OCI-LY7 (cell line): ENCODE measurements at regions not wholly inside any gene's neighbourhood (a gene's known extent, or its start where the extent isn't known, plus 50 kb on each side); places are given as distances from the start of the nearest gene placed in this dataset.

Experiments
- BruUV-seq: library from RNA; stranded (reverse); fragments of 400-500 nt; replicated peaks from 2 replicates; lab custom pipeline; 2021; lab: Mats Ljungman, UMichigan
- CTCF ChIA-PET: fragments of 300-600 bp; sonication (Branson Sonifier 250); formaldehyde crosslinking; loops from one replicate; lab custom pipeline; 2022; ENCODE audit warnings: antibody characterized with exemption; ENCODE audit not compliant: unreplicated experiment; lab: Charles Lee
- POLR2A ChIA-PET: fragments of 300-600 bp; sonication (Branson Sonifier 250); formaldehyde crosslinking; loops from one replicate; lab custom pipeline; 2022; ENCODE audit warnings: antibody characterized with exemption; lab: Charles Lee
- DNase-seq: peaks from one replicate; pipeline ENCODE4 v3.0.0-alpha.2; 2015; ENCODE audit warnings: low spot score
- H2AFZ ChIP-seq: fragments of 200-600 bp; sonication (generic), shearing (Covaris generic); 2 replicates; pipeline ENCODE4 v1.6.1; 2014; ENCODE audit warnings: mild to moderate bottlenecking, antibody characterized with exemption, low read length, moderate library complexity
- H3K27ac ChIP-seq: fragments of 200-600 bp; sonication (generic); 2 replicates; pipeline ENCODE4 v1.5.1; 2014; ENCODE audit warnings: mixed run types, low read depth, mild to moderate bottlenecking, moderate library complexity, low read length, inconsistent platforms; ENCODE audit not compliant: poor library complexity, severe bottlenecking
- H3K36me3 ChIP-seq: fragments of 200-600 bp; sonication (generic); 2 replicates; pipeline ENCODE4 v1.6.1; 2014; ENCODE audit warnings: mild to moderate bottlenecking, antibody characterized with exemption, low read length, moderate library complexity, mixed read lengths; ENCODE audit not compliant: insufficient read depth
- H3K4me1 ChIP-seq: fragments of 200-600 bp; sonication (generic); 2 replicates; pipeline ENCODE4 v1.5.1; 2014; ENCODE audit warnings: mild to moderate bottlenecking, low read length; ENCODE audit not compliant: insufficient read depth, poor library complexity, severe bottlenecking
- H3K4me2 ChIP-seq: fragments of 200-600 bp; sonication (generic); 2 replicates; pipeline ENCODE4 v1.6.1; 2014; ENCODE audit warnings: mild to moderate bottlenecking, low read length
- H3K4me3 ChIP-seq: fragments of 200-600 bp; sonication (generic); 2 replicates; pipeline ENCODE4 v1.5.1; 2014; ENCODE audit warnings: mild to moderate bottlenecking, low read depth, low read length; ENCODE audit not compliant: poor library complexity, severe bottlenecking
- H3K79me2 ChIP-seq: fragments of 200-600 bp; sonication (generic); 2 replicates; pipeline ENCODE4 v1.6.1; 2016; ENCODE audit warnings: low read depth, mild to moderate bottlenecking, low read length, moderate library complexity, mixed read lengths; ENCODE audit not compliant: insufficient read depth
- H3K9me2 ChIP-seq: fragments of 200-600 bp; sonication (generic); 2 replicates; pipeline ENCODE4 v1.6.1; 2016; ENCODE audit warnings: mild to moderate bottlenecking, low read length, mixed read lengths; ENCODE audit not compliant: insufficient read depth
- H3K9me3 ChIP-seq: fragments of 200-600 bp; sonication (generic); 2 replicates; pipeline ENCODE4 v1.6.1; 2014; ENCODE audit warnings: mild to moderate bottlenecking, mixed run types, low read length, mixed read lengths
- H4K20me1 ChIP-seq: fragments of 200-600 bp; sonication (generic); 2 replicates; pipeline ENCODE4 v1.6.1; 2014; ENCODE audit warnings: mild to moderate bottlenecking, antibody characterized with exemption, low read length, moderate library complexity, mixed read lengths; ENCODE audit not compliant: insufficient read depth
- EZH2phosphoT487 ChIP-seq: fragments of 200-600 bp; sonication (generic); IDR thresholded peaks from 2 replicates; pipeline ENCODE4 v1.6.1; 2018; ENCODE audit warnings: low read depth, borderline replicate concordance, mild to moderate bottlenecking, mixed run types, antibody characterized with exemption, low read length, moderate library complexity, mixed read lengths
- intact Hi-C: fragments of 100-400 bp; cut with micrococcal nuclease; formaldehyde crosslinking; loops from one replicate; pipeline ENCODE4 v1.10.0; 2022; ENCODE audit not compliant: unreplicated experiment
- TF ChIP-seq, protein P1 (sequence below): fragments of 200-600 bp; sonication (generic); conservative IDR thresholded peaks from 2 replicates; pipeline ENCODE4 v1.5.1; 2014; ENCODE audit warnings: mild to moderate bottlenecking, antibody characterized with exemption, low read length, moderate library complexity, mixed read lengths

DNA sequence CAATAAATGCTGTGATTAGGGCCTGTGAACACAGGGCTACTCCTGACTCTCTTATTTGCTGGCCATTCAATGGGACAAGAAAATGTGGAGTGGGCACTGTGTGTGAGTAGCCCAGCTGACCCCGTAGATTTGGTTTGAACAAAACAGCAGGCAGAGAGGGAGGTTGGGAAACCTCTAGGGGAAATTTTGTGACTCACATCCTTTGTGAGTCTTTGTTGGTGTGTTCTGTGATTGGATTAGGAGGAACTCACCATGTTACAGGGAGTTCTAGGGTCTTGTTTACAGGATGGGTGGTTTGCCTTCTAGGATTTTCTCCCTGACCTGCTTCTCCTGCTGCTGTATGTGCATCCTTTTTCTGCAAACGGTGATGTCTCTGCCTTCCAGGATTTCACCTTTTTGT is 128.3 kb upstream of the MKI67 start:
- H4K20me1 ChIP-seq, result no peaks in the 10 kb centered on the region
- ChIA-PET CTCF (no interaction called here), POLR2A (no interaction called here)
- H3K4me1 ChIP-seq, result no peaks in the 10 kb centered on the region
- no peaks in the 10 kb centered on the region for H3K36me3 ChIP-seq
- BruUV-seq, result no TSS peak
- H3K79me2 ChIP-seq, result no peaks in the 10 kb centered on the region
- H3K4me2 ChIP-seq, result no peak overlapping the region
- H3K9me3 ChIP-seq, result no peaks in the 10 kb centered on the region
- no peak for DNase-seq
- no peaks in the 10 kb centered on the region for H3K9me2 ChIP-seq
- intact Hi-C loops, result loop anchor here (5.0 kb wide), 1 partner anchor 588 kb away; no protein-coding TSS in a partner anchor
- H3K4me3 ChIP-seq, result no peak overlapping the region
- H3K27ac ChIP-seq, result no peak overlapping the region
- TF ChIP-seq, protein P1, sequence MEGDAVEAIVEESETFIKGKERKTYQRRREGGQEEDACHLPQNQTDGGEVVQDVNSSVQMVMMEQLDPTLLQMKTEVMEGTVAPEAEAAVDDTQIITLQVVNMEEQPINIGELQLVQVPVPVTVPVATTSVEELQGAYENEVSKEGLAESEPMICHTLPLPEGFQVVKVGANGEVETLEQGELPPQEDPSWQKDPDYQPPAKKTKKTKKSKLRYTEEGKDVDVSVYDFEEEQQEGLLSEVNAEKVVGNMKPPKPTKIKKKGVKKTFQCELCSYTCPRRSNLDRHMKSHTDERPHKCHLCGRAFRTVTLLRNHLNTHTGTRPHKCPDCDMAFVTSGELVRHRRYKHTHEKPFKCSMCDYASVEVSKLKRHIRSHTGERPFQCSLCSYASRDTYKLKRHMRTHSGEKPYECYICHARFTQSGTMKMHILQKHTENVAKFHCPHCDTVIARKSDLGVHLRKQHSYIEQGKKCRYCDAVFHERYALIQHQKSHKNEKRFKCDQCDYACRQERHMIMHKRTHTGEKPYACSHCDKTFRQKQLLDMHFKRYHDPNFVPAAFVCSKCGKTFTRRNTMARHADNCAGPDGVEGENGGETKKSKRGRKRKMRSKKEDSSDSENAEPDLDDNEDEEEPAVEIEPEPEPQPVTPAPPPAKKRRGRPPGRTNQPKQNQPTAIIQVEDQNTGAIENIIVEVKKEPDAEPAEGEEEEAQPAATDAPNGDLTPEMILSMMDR, result no peak
- no peak for TF ChIP-seq EZH2phosphoT487
- H2AFZ ChIP-seq, result no peak overlapping the region

DNA sequence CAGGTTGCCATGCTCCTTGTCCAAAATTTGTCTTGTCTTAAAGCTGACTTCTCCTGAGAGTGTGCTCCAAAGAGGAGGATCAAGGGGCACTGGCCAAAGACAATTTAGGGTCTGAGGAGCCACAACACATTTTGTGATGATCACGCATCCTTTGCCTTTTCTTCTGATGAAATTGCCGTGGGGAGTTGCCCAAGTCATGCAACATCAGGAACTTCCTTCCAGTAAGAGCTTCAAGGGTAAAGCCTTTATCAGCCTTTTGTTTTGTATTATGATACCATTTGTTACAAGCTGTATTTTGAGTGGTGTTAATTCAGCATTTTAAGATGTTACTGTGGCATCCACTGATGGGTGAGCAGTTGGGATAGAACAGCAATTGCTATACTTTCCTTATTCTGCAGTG is 131.2 kb upstream of the MKI67 start:
- Histone ChIP-seq H4K20me1 (no peaks in the 10 kb centered on the region), H3K9me3 (no peaks in the 10 kb centered on the region), H3K36me3 (no peaks in the 10 kb centered on the region), H3K4me2 (no peak overlapping the region), H3K4me1 (no peaks in the 10 kb centered on the region), H3K27ac (no peak overlapping the region), H2AFZ (no peak overlapping the region), H3K9me2 (no peaks in the 10 kb centered on the region), H3K4me3 (no peak overlapping the region), H3K79me2 (no peaks in the 10 kb centered on the region)
- TF ChIP-seq, protein P1, result no peak
- no peak for TF ChIP-seq EZH2phosphoT487
- ChIA-PET CTCF (no interaction called here), POLR2A (no interaction called here)
- intact Hi-C loops, result no loop called here
- BruUV-seq, result no TSS peak
- DNase-seq, result no peak

DNA sequence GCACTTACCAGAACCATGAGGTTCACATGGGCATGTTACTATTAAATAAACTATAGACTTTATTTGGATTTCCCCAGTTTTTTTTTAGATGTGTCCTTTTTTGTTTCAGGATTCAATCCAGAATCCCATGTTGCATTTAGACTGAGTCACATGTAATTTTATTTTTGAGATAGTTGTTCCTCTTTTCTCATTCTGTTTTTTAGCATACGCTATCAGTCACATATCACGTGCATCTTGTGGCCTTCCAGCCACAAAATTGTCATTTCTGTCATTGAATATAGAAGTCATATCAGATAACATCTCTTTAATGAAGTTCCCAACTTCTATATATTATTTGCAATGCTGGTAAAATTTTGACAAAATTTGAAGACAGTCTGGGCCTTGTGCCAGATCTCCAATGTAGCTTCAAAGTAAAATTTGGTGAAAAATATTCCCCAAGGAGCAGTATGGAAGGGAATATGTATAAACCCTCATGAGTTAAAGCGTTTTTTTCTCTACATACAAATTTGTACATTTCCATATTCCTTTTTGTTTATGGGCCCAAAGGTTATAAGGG is 132.3 kb upstream of the MKI67 start:
- no peaks in the 10 kb centered on the region for H4K20me1 ChIP-seq
- H3K4me2 ChIP-seq, result no peak overlapping the region
- no peak overlapping the region for H3K4me3 ChIP-seq
- BruUV-seq, result no TSS peak
- no peak for DNase-seq
- intact Hi-C loops, result no loop called here
- no peaks in the 10 kb centered on the region for H3K36me3 ChIP-seq
- no peaks in the 10 kb centered on the region for H3K79me2 ChIP-seq
- POLR2A ChIA-PET, result interaction anchor here (0.6 kb wide), 1 partner anchor 63 kb away, joined by 3 read pairs; no protein-coding TSS in a partner anchor
- H3K9me2 ChIP-seq, result no peaks in the 10 kb centered on the region
- no peak for TF ChIP-seq EZH2phosphoT487
- TF ChIP-seq, protein P1, result no peak
- no peaks in the 10 kb centered on the region for H3K4me1 ChIP-seq
- H3K9me3 ChIP-seq, result no peaks in the 10 kb centered on the region
- no peak overlapping the region for H2AFZ ChIP-seq
- H3K27ac ChIP-seq, result no peak overlapping the region
- CTCF ChIA-PET, result no interaction called here
